Smooth muscle cell (in vitro differentiated cells): ENCODE measurements at regions not wholly inside any gene's neighbourhood (a gene's known extent, or its start where the extent isn't known, plus 50 kb on each side); places are given as distances from the start of the nearest gene placed in this dataset.

Experiments
- DNase-seq: peaks from one replicate; lab custom pipeline; 2025; ENCODE audit not compliant: unreplicated experiment; lab: John Stamatoyannopoulos, UW
- H2AFZ ChIP-seq: fragments of 200-600 bp; sonication (generic); 2 replicates; pipeline ENCODE4 v1.6.0; 2016; ENCODE audit warnings: antibody characterized with exemption, low read depth, mild to moderate bottlenecking
- H3F3A ChIP-seq: fragments of 200-600 bp; sonication (generic); 2 replicates; pipeline ENCODE4 v1.6.0; 2017; ENCODE audit warnings: antibody characterized with exemption, low read depth
- H3K27ac ChIP-seq: fragments of 200-600 bp; sonication (generic); 2 replicates; pipeline ENCODE4 v1.5.1; 2016; ENCODE audit warnings: low read depth, mild to moderate bottlenecking
- H3K27me3 ChIP-seq: fragments of 200-600 bp; sonication (generic); 2 replicates; pipeline ENCODE4 v1.6.1; 2016; ENCODE audit warnings: low read depth, mild to moderate bottlenecking
- H3K36me3 ChIP-seq: fragments of 200-600 bp; sonication (generic); 2 replicates; pipeline ENCODE4 v1.5.1; 2016; ENCODE audit warnings: low read depth
- H3K4me1 ChIP-seq: fragments of 200-600 bp; sonication (generic); 2 replicates; pipeline ENCODE4 v1.5.1; 2016; ENCODE audit warnings: low read depth
- H3K4me2 ChIP-seq: fragments of 200-600 bp; sonication (generic); 2 replicates; pipeline ENCODE4 v1.6.0; 2016; ENCODE audit warnings: mild to moderate bottlenecking
- H3K4me3 ChIP-seq: fragments of 200-600 bp; sonication (generic); 2 replicates; pipeline ENCODE4 v1.5.1; 2016; ENCODE audit warnings: mild to moderate bottlenecking
- H3K79me2 ChIP-seq: fragments of 200-600 bp; sonication (generic); 2 replicates; pipeline ENCODE4 v1.6.0; 2016; ENCODE audit warnings: low read depth, mild to moderate bottlenecking
- H3K9ac ChIP-seq: fragments of 200-600 bp; sonication (generic); 2 replicates; pipeline ENCODE4 v1.6.0; 2016; ENCODE audit warnings: low read depth
- H3K9me3 ChIP-seq: fragments of 200-600 bp; sonication (generic); replicated peaks from 2 replicates; pipeline ENCODE4 v1.5.1; 2016; ENCODE audit warnings: low read depth
- H4K20me1 ChIP-seq: fragments of 200-600 bp; sonication (generic); 2 replicates; pipeline ENCODE4 v1.6.0; 2016; ENCODE audit warnings: low read depth
- CTCF ChIP-seq: fragments of 200-600 bp; sonication (generic); IDR thresholded peaks from 2 replicates; pipeline ENCODE4 v1.5.1; 2017; ENCODE audit warnings: borderline replicate concordance, mild to moderate bottlenecking, antibody characterized with exemption; ENCODE audit not compliant: insufficient read depth, poor library complexity, severe bottlenecking
- WGBS: methylation state at CpG from one replicate; pipeline ENCODE4 v1.1.7; 2016; ENCODE audit warnings: low lambda C conversion rate; 5-methylcytosine and 5-hydroxymethylcytosine counted together

- Histone ChIP-seq H3K79me2 (no peaks in the 10 kb centered on the region), H3K36me3 (no peaks in the 10 kb centered on the region), H3K4me2 (no peak overlapping the region), H3K4me1 (no peaks in the 10 kb centered on the region), H3F3A (no peaks in the 10 kb centered on the region), H3K4me3 (no peak overlapping the region), H3K9me3 (no peaks in the 10 kb centered on the region), H3K27ac (no peak overlapping the region), H3K27me3 (peaks cover 4% of the 10 kb centered on the region), H4K20me1 (no peaks in the 10 kb centered on the region), H2AFZ (no peak overlapping the region), H3K9ac (no peak overlapping the region)
- no peak for DNase-seq
- no peak for TF ChIP-seq CTCF
- 97% methylated on average over 3 of the region's 3 CpGs for WGBS
Measured at GRCh38 chr5:173495225-173495904, 121.1 kb downstream of the BOD1 start.

GRCh38 chr5:173494446-173494845, 122.0 kb downstream of the BOD1 start:
- Histone ChIP-seq H3F3A (no peaks in the 10 kb centered on the region), H3K4me2 (no peak overlapping the region), H3K4me1 (no peaks in the 10 kb centered on the region), H3K4me3 (no peak overlapping the region), H3K27me3 (peaks cover 4% of the 10 kb centered on the region), H3K79me2 (no peaks in the 10 kb centered on the region), H3K9ac (no peak overlapping the region), H3K9me3 (no peaks in the 10 kb centered on the region), H2AFZ (no peak overlapping the region), H3K27ac (no peak overlapping the region), H3K36me3 (no peaks in the 10 kb centered on the region), H4K20me1 (no peaks in the 10 kb centered on the region)
- 80% methylated on average over 2 of the region's 2 CpGs for WGBS
- no peak for DNase-seq
- TF ChIP-seq CTCF: no peak

GRCh38 chr5:173493846-173494245, 122.6 kb downstream of the BOD1 start:
- Histone ChIP-seq H3K4me1 (no peaks in the 10 kb centered on the region), H3K9ac (no peak overlapping the region), H3K27me3 (peaks cover 4% of the 10 kb centered on the region), H3K9me3 (no peaks in the 10 kb centered on the region), H2AFZ (no peak overlapping the region), H4K20me1 (no peaks in the 10 kb centered on the region), H3K4me3 (no peak overlapping the region), H3K36me3 (no peaks in the 10 kb centered on the region), H3K79me2 (no peaks in the 10 kb centered on the region), H3F3A (no peaks in the 10 kb centered on the region), H3K4me2 (no peak overlapping the region), H3K27ac (no peak overlapping the region)
- no peak for DNase-seq
- no peak for TF ChIP-seq CTCF
- WGBS: 89% methylated on average over 6 of the region's 6 CpGs

- WGBS: 93% methylated on average over 2 of the region's 2 CpGs
- no peak for DNase-seq
Measured at GRCh38 chr5:173493040-173493439, 123.4 kb downstream of the BOD1 start.

More at GRCh38 chr5:173493040-173493439, 123.4 kb downstream of the BOD1 start:
- Histone ChIP-seq H3K4me2 (no peak overlapping the region), H3K9me3 (no peaks in the 10 kb centered on the region), H3K27ac (no peak overlapping the region), H4K20me1 (no peaks in the 10 kb centered on the region), H3K9ac (no peak overlapping the region), H3K36me3 (no peaks in the 10 kb centered on the region), H3K27me3 (peaks cover 4% of the 10 kb centered on the region), H3F3A (no peaks in the 10 kb centered on the region), H3K79me2 (no peaks in the 10 kb centered on the region), H3K4me3 (no peak overlapping the region), H3K4me1 (no peaks in the 10 kb centered on the region), H2AFZ (no peak overlapping the region)
- no peak for TF ChIP-seq CTCF
